HepG2 (cell line): ENCODE measurements at regions not wholly inside any gene's neighbourhood (a gene's known extent, or its start where the extent isn't known, plus 50 kb on each side); places are given as distances from the start of the nearest gene placed in this dataset.

Experiments
- ATF3 ChIP-seq: sonication (generic); formaldehyde crosslinking; IDR thresholded peaks from 2 replicates; pipeline ENCODE4 v1.4.0; 2020; ENCODE audit warnings: missing genetic modification reagents
- ATF7 ChIP-seq, 2 experiments: fragments of 450-650 bp in 1 of 2; sonication (generic) in 1 of 2; formaldehyde crosslinking in 1 of 2; IDR thresholded peaks; 2 replicates each; pipeline versions ENCODE4 v1.4.0 to v1.6.1; 2016 to 2020; ENCODE audit warnings: antibody characterized with exemption in 1 of 2, mild to moderate bottlenecking in 1 of 2, missing genetic modification reagents in 1 of 2
- EP300 ChIP-seq, 3 experiments: sonication (generic) in 1 of 3; formaldehyde crosslinking in 1 of 3; IDR thresholded peaks; 2 replicates each; pipeline versions ENCODE4 v1.5.1 to v1.6.1; 2011 to 2020; ENCODE audit warnings: low read depth in 2 of 3, low read length in 2 of 3, borderline replicate concordance in 1 of 3, improper control_type of control experiment in 1 of 3, mild to moderate bottlenecking in 1 of 3, missing genetic modification reagents in 1 of 3, moderate library complexity in 1 of 3
- MEF2D ChIP-seq: sonication (generic); formaldehyde crosslinking; IDR thresholded peaks from 2 replicates; pipeline ENCODE4 v1.5.1; 2020; ENCODE audit warnings: mild to moderate bottlenecking, missing genetic modification reagents
- PAWR ChIP-seq: sonication (generic); formaldehyde crosslinking; IDR thresholded peaks from 2 replicates; pipeline ENCODE4 v1.4.0; 2020; ENCODE audit warnings: missing genetic modification reagents, mild to moderate bottlenecking, borderline replicate concordance
- POLR2A ChIP-seq, 2 experiments: IDR thresholded peaks; 2 replicates each; pipeline ENCODE4 v1.6.1; 2011; ENCODE audit warnings: low read depth in 2 of 2, low read length in 2 of 2, mild to moderate bottlenecking in 1 of 2, moderate library complexity in 1 of 2; ENCODE audit not compliant: insufficient read depth in 1 of 2
- SRSF9 ChIP-seq: fragments of 200-400 bp; formaldehyde crosslinking; IDR thresholded peaks from 2 replicates; pipeline ENCODE4 v1.6.1; 2018; ENCODE audit warnings: borderline replicate concordance, mild to moderate bottlenecking, low read depth, low read length; ENCODE audit not compliant: insufficient read depth, poor library complexity, severe bottlenecking
- ZNF12 ChIP-seq: sonication (generic); formaldehyde crosslinking; IDR thresholded peaks from 2 replicates; pipeline ENCODE4 v1.5.0; 2020; ENCODE audit warnings: missing genetic modification reagents
- ZNF747 ChIP-seq: sonication (generic); formaldehyde crosslinking; IDR thresholded peaks from 2 replicates; pipeline ENCODE4 v1.8.1; 2023; ENCODE audit warnings: missing genetic modification reagents, mild to moderate bottlenecking, borderline replicate concordance
- TF ChIP-seq, protein P1 (sequence below): sonication (generic); formaldehyde crosslinking; IDR thresholded peaks from 2 replicates; pipeline ENCODE4 v1.5.0; 2020; ENCODE audit warnings: mild to moderate bottlenecking, missing genetic modification reagents, moderate library complexity

GRCh38 chr13:105151639-105152038 lies 1383.8 kb downstream of the EFNB2 start:
- TF ChIP-seq ATF3 (CRISPR knock-in tag), result no peak
- no peak for TF ChIP-seq ZNF12 (CRISPR knock-in tag)
- TF ChIP-seq ATF7 (IDR thresholded peaks at IDR 0.05), result no peak
- no peak for TF ChIP-seq ATF7 (CRISPR knock-in tag; IDR thresholded peaks at IDR 0.05)
- TF ChIP-seq, protein P1, sequence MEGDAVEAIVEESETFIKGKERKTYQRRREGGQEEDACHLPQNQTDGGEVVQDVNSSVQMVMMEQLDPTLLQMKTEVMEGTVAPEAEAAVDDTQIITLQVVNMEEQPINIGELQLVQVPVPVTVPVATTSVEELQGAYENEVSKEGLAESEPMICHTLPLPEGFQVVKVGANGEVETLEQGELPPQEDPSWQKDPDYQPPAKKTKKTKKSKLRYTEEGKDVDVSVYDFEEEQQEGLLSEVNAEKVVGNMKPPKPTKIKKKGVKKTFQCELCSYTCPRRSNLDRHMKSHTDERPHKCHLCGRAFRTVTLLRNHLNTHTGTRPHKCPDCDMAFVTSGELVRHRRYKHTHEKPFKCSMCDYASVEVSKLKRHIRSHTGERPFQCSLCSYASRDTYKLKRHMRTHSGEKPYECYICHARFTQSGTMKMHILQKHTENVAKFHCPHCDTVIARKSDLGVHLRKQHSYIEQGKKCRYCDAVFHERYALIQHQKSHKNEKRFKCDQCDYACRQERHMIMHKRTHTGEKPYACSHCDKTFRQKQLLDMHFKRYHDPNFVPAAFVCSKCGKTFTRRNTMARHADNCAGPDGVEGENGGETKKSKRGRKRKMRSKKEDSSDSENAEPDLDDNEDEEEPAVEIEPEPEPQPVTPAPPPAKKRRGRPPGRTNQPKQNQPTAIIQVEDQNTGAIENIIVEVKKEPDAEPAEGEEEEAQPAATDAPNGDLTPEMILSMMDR, result no peak
- TF ChIP-seq PAWR (CRISPR knock-in tag), result no peak
- TF ChIP-seq EP300 (IDR thresholded peaks at IDR 0.05; ENCODE audit: low read depth in 2 of 2, low read length in 2 of 2), result no peak
- no peak for TF ChIP-seq EP300 (CRISPR knock-in tag; IDR thresholded peaks at IDR 0.05; ENCODE audit: borderline replicate concordance)
- TF ChIP-seq POLR2A (IDR thresholded peaks at IDR 0.05; ENCODE audit: insufficient read depth in 1 of 2, low read depth in 2 of 2, low read length in 2 of 2), result no peak
- no peak for TF ChIP-seq MEF2D (CRISPR knock-in tag)
- TF ChIP-seq SRSF9, result no peak
- TF ChIP-seq ZNF747 (CRISPR knock-in tag), result no peak
